Large intestine (tissue), 3 donors: ENCODE measurements at regions not wholly inside any gene's neighbourhood (a gene's known extent, or its start where the extent isn't known, plus 50 kb on each side); places are given as distances from the start of the nearest gene placed in this dataset.

ENCODE experiments used
- DNase-seq, 2 donors: peaks; one replicate each; pipeline versions ENCODE4 v3.0.0 to v3.0.0-alpha.2; 2013
- H3K27ac ChIP-seq: one replicate; pipeline ENCODE4 v1.5.1; 2013; ENCODE audit warnings: low read length
- H3K27me3 ChIP-seq: 2 replicates; pipeline ENCODE4 v1.6.1; 2013; ENCODE audit warnings: low read length; ENCODE audit not compliant: control insufficient read depth, insufficient read depth
- H3K36me3 ChIP-seq: 2 replicates; pipeline ENCODE4 v1.6.1; 2013; ENCODE audit warnings: low read length; ENCODE audit not compliant: control insufficient read depth, insufficient read depth
- H3K4me1 ChIP-seq: one replicate; pipeline ENCODE4 v1.6.1; 2013; ENCODE audit warnings: low read length; ENCODE audit not compliant: control insufficient read depth, insufficient read depth
- H3K4me3 ChIP-seq: one replicate; pipeline ENCODE4 v1.5.1; 2013; ENCODE audit warnings: low read length
- H3K9me3 ChIP-seq: one replicate; pipeline ENCODE4 v1.6.1; 2013; ENCODE audit warnings: mild to moderate bottlenecking, low read depth, low read length, moderate library complexity; ENCODE audit not compliant: control insufficient read depth
- WGBS: methylation state at CpG from one replicate; pipeline ENCODE4 v1.1.5; 2013; ENCODE audit warnings: low lambda C conversion rate; ENCODE audit not compliant: insufficient coverage; 5-methylcytosine and 5-hydroxymethylcytosine counted together

DNA sequence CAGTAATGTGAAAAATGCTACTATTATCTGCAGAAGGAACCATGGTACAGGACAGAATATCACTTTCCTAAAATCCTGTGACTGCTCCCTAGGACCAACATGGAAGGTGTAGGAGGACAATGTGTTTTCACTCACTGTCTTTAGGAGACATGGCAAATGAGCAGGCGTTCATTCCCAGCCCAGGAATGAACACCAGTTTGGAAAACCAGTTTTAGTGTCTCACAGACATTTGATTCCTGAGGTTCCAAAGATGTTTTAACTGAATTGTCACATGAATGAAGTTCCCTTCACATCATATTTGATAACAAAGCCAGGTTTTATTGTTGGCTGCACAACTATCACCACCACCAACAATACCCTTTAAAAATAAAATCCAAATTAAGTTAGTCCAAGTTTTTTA, 178.2 kb downstream of the ENC1 start:
- Histone ChIP-seq H3K4me3 (no peak overlapping the region), H3K27ac (no peak overlapping the region), H3K4me1 (no peaks in the 10 kb centered on the region), H3K36me3 (no peaks in the 10 kb centered on the region), H3K9me3 (no peaks in the 10 kb centered on the region), H3K27me3 (no peaks in the 10 kb centered on the region)
- 100% methylated on average over 1 of the region's 1 CpG for whole genome bisulfite sequencing
- no peak for DNase-seq

GRCh38 chr5:74461251-74461650, 179.3 kb downstream of the ENC1 start:
- 100% methylated on average over 1 of the region's 1 CpG for WGBS
- Histone ChIP-seq H3K27me3 (no peaks in the 10 kb centered on the region), H3K4me3 (no peak overlapping the region), H3K36me3 (no peaks in the 10 kb centered on the region), H3K9me3 (no peaks in the 10 kb centered on the region), H3K4me1 (no peaks in the 10 kb centered on the region), H3K27ac (no peak overlapping the region)
- no peak for DNase-seq

GRCh38 chr5:74460694-74461093, 179.8 kb downstream of the ENC1 start:
- DNase-seq = no peak
- WGBS = no CpG with 5 or more reads among the region's 3 CpGs
- H3K4me1 ChIP-seq = no peaks in the 10 kb centered on the region
- H3K9me3 ChIP-seq = no peaks in the 10 kb centered on the region
- no peaks in the 10 kb centered on the region for H3K27me3 ChIP-seq
- H3K36me3 ChIP-seq = no peaks in the 10 kb centered on the region
- H3K27ac ChIP-seq = no peak overlapping the region
- no peak overlapping the region for H3K4me3 ChIP-seq

DNA sequence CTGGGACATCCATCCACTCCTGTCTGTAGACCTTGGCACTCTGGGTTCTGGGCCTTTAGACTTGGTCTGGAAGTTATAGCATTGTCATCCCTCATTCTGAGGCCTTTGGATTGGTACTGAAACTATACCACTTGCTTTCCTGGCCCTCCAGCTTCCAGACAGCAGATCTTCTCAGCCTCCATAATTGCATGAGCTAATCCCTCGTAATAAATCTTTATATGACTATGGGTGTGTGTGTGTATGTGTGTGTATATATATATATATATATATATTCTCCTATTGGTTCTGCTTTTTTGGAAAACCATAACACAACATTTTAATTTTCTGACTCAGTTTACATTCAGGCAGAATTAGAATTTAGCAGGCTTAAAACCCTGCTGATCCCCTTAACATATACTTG, 180.5 kb downstream of the ENC1 start:
- no CpG with 5 or more reads among the region's 1 CpG for WGBS
- no peak overlapping the region for H3K27ac ChIP-seq
- no peak for DNase-seq
- H3K4me1 ChIP-seq = no peaks in the 10 kb centered on the region
- no peaks in the 10 kb centered on the region for H3K9me3 ChIP-seq
- no peaks in the 10 kb centered on the region for H3K36me3 ChIP-seq
- H3K4me3 ChIP-seq = no peak overlapping the region
- no peaks in the 10 kb centered on the region for H3K27me3 ChIP-seq

- Histone ChIP-seq H3K9me3 (no peaks in the 10 kb centered on the region), H3K4me1 (no peaks in the 10 kb centered on the region), H3K4me3 (no peak overlapping the region), H3K36me3 (no peaks in the 10 kb centered on the region), H3K27ac (no peak overlapping the region), H3K27me3 (no peaks in the 10 kb centered on the region)
- DNase-seq = no peak
These were observed 182.7 kb downstream of the ENC1 start for GRCh38 chr5:74457876-74458275.

GRCh38 chr5:74454263-74455030, 186.1 kb downstream of the ENC1 start:
- no peaks in the 10 kb centered on the region for H3K4me1 ChIP-seq
- no peaks in the 10 kb centered on the region for H3K27me3 ChIP-seq
- WGBS = 90% methylated on average over 2 of the region's 7 CpGs
- H3K9me3 ChIP-seq = no peaks in the 10 kb centered on the region
- no peak for DNase-seq
- no peaks in the 10 kb centered on the region for H3K36me3 ChIP-seq
- no peak overlapping the region for H3K4me3 ChIP-seq
- H3K27ac ChIP-seq = no peak overlapping the region

GRCh38 chr5:74452856-74453255, 187.7 kb downstream of the ENC1 start:
- DNase-seq = no peak
- no CpG with 5 or more reads among the region's 5 CpGs for WGBS
- Histone ChIP-seq H3K27ac (no peak overlapping the region), H3K4me1 (no peaks in the 10 kb centered on the region), H3K4me3 (no peak overlapping the region), H3K9me3 (no peaks in the 10 kb centered on the region), H3K36me3 (no peaks in the 10 kb centered on the region), H3K27me3 (no peaks in the 10 kb centered on the region)

DNA sequence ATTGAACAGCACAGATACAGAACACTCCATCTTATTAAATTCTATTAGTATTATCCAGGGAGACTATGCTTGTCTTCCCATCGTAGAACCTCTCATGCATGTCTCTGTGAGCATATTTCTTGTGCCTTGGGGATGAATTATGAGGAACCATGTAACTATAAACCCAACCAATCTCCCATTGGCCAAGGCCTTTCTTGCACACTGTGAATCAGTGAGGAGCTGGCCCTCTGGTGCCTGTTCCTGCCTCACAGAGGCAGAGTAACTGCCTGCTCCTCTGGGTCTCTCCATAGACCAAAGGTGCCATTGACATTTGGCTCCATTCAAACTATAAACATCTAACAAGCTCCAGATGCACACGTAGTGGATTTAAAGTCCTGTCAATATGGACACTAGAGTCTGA, 190.4 kb downstream of the ENC1 start:
- Histone ChIP-seq H3K4me1 (no peaks in the 10 kb centered on the region), H3K27me3 (no peaks in the 10 kb centered on the region), H3K36me3 (no peaks in the 10 kb centered on the region), H3K27ac (no peak overlapping the region), H3K9me3 (no peaks in the 10 kb centered on the region), H3K4me3 (no peak overlapping the region)
- WGBS = 73% methylated on average over 2 of the region's 2 CpGs
- no peak for DNase-seq

DNA sequence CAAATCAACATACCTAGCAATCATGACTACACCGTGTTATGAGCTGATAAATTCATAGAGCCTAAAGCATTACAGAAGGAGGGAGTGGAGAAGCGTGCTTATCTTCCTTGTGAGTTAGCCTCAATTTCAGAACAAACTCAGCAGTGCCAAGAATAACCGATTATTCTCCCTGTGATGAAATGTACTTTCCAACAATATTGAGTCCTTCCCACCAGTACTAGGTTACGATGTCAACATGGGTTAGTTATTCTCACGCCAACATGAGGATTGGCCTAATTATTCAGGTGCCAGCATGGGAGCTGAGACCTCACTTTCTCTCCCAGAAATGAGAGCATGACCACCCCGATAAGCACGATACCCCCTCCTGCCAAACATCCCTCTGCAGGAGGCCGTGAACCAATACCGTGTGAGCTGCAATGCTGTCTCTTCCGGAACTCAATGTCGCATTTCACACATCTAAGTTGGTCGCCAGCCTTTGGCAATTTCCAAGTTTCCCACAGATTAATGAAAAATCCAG, 193.7 kb downstream of the ENC1 start:
- Histone ChIP-seq H3K27me3 (no peaks in the 10 kb centered on the region), H3K9me3 (no peaks in the 10 kb centered on the region), H3K27ac (no peak overlapping the region), H3K4me1 (peaks cover 5% of the 10 kb centered on the region), H3K4me3 (no peak overlapping the region), H3K36me3 (no peaks in the 10 kb centered on the region)
- 83% methylated on average over 2 of the region's 12 CpGs for WGBS
- no peak for DNase-seq

DNA sequence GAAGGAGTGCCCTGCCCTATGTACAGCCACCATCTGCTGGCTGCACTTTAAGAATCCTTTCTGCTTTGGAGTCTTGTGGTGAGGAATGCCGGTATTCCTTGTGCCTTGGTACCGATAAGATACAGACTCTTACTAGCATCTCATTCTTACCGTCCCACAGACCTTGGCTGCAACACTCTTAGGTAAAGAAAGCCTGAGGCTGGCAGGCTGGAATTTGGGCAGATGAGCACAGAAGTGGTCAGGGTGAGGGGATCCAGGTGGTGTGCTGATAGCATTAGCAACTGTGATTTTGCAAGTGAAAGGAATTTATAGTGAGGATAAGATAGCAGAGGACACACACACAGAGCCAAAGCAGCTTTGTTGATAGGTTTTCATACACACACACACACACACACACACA, 198.1 kb downstream of the ENC1 start:
- Histone ChIP-seq H3K36me3 (no peaks in the 10 kb centered on the region), H3K27ac (no peak overlapping the region), H3K9me3 (no peaks in the 10 kb centered on the region), H3K4me1 (peaks cover 5% of the 10 kb centered on the region), H3K27me3 (no peaks in the 10 kb centered on the region), H3K4me3 (no peak overlapping the region)
- peak in 1 of 2 donors; percentile 43 for DNase-seq
- WGBS = no CpG with 5 or more reads among the region's 3 CpGs

GRCh38 chr5:74441616-74442015, 198.9 kb downstream of the ENC1 start:
- 60% methylated on average over 1 of the region's 5 CpGs for WGBS
- DNase-seq = no peak

More at GRCh38 chr5:74441616-74442015, 198.9 kb downstream of the ENC1 start:
- H3K27ac ChIP-seq = no peak overlapping the region
- H3K9me3 ChIP-seq = no peaks in the 10 kb centered on the region
- no peak overlapping the region for H3K4me3 ChIP-seq
- H3K27me3 ChIP-seq = no peaks in the 10 kb centered on the region
- no peaks in the 10 kb centered on the region for H3K36me3 ChIP-seq
- H3K4me1 ChIP-seq = peaks cover 5% of the 10 kb centered on the region
